ENCODE measurements at regions not wholly inside any gene's neighbourhood (a gene's known extent, or its start where the extent isn't known, plus 50 kb on each side); places are given as distances from the start of the nearest gene placed in this dataset.
A peak's percentile ranks its signal among the peaks of the same experiment; 100 is the strongest.
"Not testable (repeated sequence)": the region's sequence is repeated elsewhere in the genome, so short reads cannot be mapped to it uniquely, and the experiment has no call there.

GRCh38 chr1:149841597-149842238 lies 57.6 kb upstream of the BOLA1 start:
- FAIRE-seq; H3K9me1 ChIP-seq (ENCODE audit: control insufficient read depth, insufficient read depth, low read length); BruUV-seq (replicated peaks); H3K4me3 ChIP-seq; H3K27me3 ChIP-seq (ENCODE audit: control insufficient read depth in 2 of 2, insufficient read depth in 2 of 2, low read length in 2 of 2); H3K27ac ChIP-seq (ENCODE audit: extremely low read depth, low read depth, low read length); H3K9ac ChIP-seq (ENCODE audit: insufficient read depth in 1 of 2, low read depth in 2 of 2, low read length in 2 of 2); H3K4me2 ChIP-seq (ENCODE audit: insufficient read depth, low read length); CTCF ChIA-PET (ENCODE audit: low intra/inter-chr PET ratio); H3K9me3 ChIP-seq (replicated peaks; ENCODE audit: control insufficient read depth, insufficient read depth, low read depth, low read length); DNase-seq (ENCODE audit: extremely low read depth in 1 of 4, low spot score in 3 of 4); POLR2A ChIA-PET; H2AFZ ChIP-seq (ENCODE audit: low read depth, low read length); intact Hi-C loops (cut with micrococcal nuclease): not testable (repeated sequence)
- no CpG with 5 or more reads among the region's 53 CpGs for WGBS (ENCODE audit: insufficient coverage, low coverage, missing lambda C conversion rate)
- ATAC-seq = peak; percentile 24
- in situ Hi-C loops (cut with MboI) = loop anchor here (5.0 kb wide), 1 partner anchor 46 kb away; a partner anchor contains a TSS
- H3K36me3 ChIP-seq (ENCODE audit: control insufficient read depth, insufficient read depth, low read length) = peaks cover 19% of the 10 kb centered on the region
- peaks cover 0 to 17% of the 10 kb centered on the region in 2 experiments; a peak in 2 of 5 replicates for H3K4me1 ChIP-seq (replicated peaks in 1 of 2; ENCODE audit: control insufficient read depth in 2 of 2, insufficient read depth in 2 of 2, low read length in 2 of 2)
- H3K79me2 ChIP-seq (ENCODE audit: control insufficient read depth, insufficient read depth, low read length) = peaks cover 35% of the 10 kb centered on the region
- H4K20me1 ChIP-seq (replicated peaks; ENCODE audit: control insufficient read depth, insufficient read depth, low read length) = peaks cover 18% of the 10 kb centered on the region

DNA sequence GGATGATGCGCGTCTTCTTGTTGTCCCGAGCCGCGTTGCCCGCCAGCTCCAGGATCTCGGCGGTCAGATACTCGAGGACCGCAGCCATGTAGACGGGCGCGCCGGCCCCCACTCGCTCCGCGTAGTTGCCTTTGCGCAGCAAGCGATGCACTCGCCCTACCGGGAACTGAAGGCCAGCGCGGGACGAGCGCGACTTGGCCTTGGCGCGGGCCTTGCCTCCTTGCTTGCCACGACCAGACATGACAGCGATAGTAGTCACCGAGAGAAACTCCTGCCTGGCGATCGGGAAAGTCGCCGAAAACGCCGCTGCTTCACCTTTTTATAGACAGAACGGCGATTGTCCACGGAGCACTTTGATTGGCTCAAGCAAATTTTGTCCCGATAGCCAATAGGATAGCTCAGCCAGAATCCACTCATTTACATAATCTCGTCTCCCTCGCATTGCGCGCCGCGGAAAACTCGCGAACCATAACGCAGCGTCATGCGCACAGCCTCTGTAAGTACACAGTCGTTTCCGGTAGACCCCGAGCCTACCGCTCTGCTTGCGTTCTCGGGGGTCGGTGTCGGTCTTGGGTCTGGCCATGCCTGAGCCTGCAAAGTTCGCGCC lies 56.8 kb upstream of the BOLA1 start:
- H2AFZ ChIP-seq (ENCODE audit: low read depth, low read length); H3K9me1 ChIP-seq (ENCODE audit: control insufficient read depth, insufficient read depth, low read length); H3K4me3 ChIP-seq; POLR2A ChIA-PET; CTCF ChIA-PET (ENCODE audit: low intra/inter-chr PET ratio); H3K27ac ChIP-seq (ENCODE audit: extremely low read depth, low read depth, low read length); H3K27me3 ChIP-seq (ENCODE audit: control insufficient read depth in 2 of 2, insufficient read depth in 2 of 2, low read length in 2 of 2); H3K4me2 ChIP-seq (ENCODE audit: insufficient read depth, low read length); H3K9ac ChIP-seq (ENCODE audit: insufficient read depth in 1 of 2, low read depth in 2 of 2, low read length in 2 of 2); intact Hi-C loops (cut with micrococcal nuclease); DNase-seq (ENCODE audit: extremely low read depth in 1 of 4, low spot score in 3 of 4); H3K9me3 ChIP-seq (replicated peaks; ENCODE audit: control insufficient read depth, insufficient read depth, low read depth, low read length): not testable (repeated sequence)
- WGBS (ENCODE audit: insufficient coverage, low coverage, missing lambda C conversion rate) = no CpG with 5 or more reads among the region's 62 CpGs
- Histone ChIP-seq H3K79me2 (ENCODE audit: control insufficient read depth, insufficient read depth, low read length) (peaks cover 43% of the 10 kb centered on the region), H3K36me3 (ENCODE audit: control insufficient read depth, insufficient read depth, low read length) (peaks cover 27% of the 10 kb centered on the region), H4K20me1 (replicated peaks; ENCODE audit: control insufficient read depth, insufficient read depth, low read length) (peaks cover 18% of the 10 kb centered on the region), H3K4me1 (replicated peaks in 1 of 2; ENCODE audit: control insufficient read depth in 2 of 2, insufficient read depth in 2 of 2, low read length in 2 of 2) (peaks cover 4 to 22% of the 10 kb centered on the region in 2 experiments; a peak in 4 of 5 replicates)
- FAIRE-seq (peak; percentile 87), ATAC-seq (peak; percentile 70)
- BruUV-seq (replicated peaks) = TSS peak; percentile 42
- in situ Hi-C loops (cut with MboI) = loop anchor here (5.0 kb wide), 1 partner anchor 45 kb away; a partner anchor contains a TSS
